ENCODE measurements at regions not wholly inside any gene's neighbourhood (a gene's known extent, or its start where the extent isn't known, plus 50 kb on each side); places are given as distances from the start of the nearest gene placed in this dataset.

DNA sequence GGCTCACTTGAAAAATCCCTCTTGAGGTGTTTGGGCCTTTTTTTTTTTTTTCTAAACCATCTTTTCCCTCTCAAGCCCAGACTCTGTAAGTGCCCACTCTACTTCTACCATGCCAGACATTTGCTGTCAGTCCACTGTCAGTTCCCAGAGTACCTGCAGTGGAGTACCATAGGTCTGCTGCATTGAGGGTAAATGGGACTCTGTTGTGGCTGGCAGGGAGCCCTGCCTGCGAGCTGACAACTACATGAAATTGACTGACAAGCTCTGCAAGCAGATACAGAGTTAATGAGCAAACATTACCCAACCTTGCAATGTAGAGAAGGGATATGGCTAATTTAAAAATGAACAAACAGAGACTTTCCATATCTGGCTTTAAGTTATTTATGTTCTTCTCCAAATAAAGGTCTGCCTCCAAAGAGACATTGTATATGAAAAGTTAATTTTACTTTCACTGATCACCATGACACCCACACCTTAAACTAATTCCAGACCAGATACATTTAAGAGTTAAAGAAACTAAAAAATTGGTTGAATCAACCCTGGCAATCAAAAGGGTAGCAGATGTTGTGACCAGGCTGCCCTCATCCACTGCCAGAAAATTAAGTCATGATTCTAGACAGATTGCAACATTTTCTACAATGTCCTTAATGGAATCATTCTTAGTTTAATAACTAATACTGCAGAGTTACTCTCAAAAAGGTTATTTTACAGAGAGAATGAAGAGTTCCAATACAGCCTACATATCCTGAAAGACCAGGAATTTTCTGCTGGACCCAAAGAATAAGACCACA lies 100.4 kb upstream of the PAM start:
- TF ChIP-seq, protein P1, sequence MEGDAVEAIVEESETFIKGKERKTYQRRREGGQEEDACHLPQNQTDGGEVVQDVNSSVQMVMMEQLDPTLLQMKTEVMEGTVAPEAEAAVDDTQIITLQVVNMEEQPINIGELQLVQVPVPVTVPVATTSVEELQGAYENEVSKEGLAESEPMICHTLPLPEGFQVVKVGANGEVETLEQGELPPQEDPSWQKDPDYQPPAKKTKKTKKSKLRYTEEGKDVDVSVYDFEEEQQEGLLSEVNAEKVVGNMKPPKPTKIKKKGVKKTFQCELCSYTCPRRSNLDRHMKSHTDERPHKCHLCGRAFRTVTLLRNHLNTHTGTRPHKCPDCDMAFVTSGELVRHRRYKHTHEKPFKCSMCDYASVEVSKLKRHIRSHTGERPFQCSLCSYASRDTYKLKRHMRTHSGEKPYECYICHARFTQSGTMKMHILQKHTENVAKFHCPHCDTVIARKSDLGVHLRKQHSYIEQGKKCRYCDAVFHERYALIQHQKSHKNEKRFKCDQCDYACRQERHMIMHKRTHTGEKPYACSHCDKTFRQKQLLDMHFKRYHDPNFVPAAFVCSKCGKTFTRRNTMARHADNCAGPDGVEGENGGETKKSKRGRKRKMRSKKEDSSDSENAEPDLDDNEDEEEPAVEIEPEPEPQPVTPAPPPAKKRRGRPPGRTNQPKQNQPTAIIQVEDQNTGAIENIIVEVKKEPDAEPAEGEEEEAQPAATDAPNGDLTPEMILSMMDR (conservative IDR thresholded peaks at IDR 0.05; ENCODE audit: low read depth, low read length): no peak
- TF ChIP-seq EZH2 (IDR thresholded peaks at IDR 0.05; ENCODE audit: borderline replicate concordance, low read depth, low read length, poor library complexity, severe bottlenecking): no peak

Data from A673 (cell line).